GM13976 (cell line): ENCODE measurements at regions not wholly inside any gene's neighbourhood (a gene's known extent, or its start where the extent isn't known, plus 50 kb on each side); places are given as distances from the start of the nearest gene placed in this dataset.

Experiments used
- DNase-seq: peaks from one replicate; pipeline ENCODE4 v3.0.0; 2012; ENCODE audit warnings: low spot score
- CTCF ChIP-seq: IDR thresholded peaks from 2 replicates; pipeline ENCODE4 v1.5.1; 2012; ENCODE audit warnings: borderline replicate concordance, mild to moderate bottlenecking; ENCODE audit not compliant: insufficient read depth; ENCODE audit errors: extremely low read depth, missing control alignments, control extremely low read depth
- in situ Hi-C: fragments of 300-500 bp; cut with MboI; formaldehyde crosslinking; loops from one replicate; pipeline ENCODE4 v1.12.0; 2022; ENCODE audit warnings: low sequenced_read_pairs, mixed read lengths, inconsistent platforms; ENCODE audit not compliant: unreplicated experiment

- DNase-seq = no peak
- TF ChIP-seq CTCF = no peak
- in situ Hi-C loops = loop anchor here (5.0 to 25.0 kb wide), 2 partner anchors 438 to 1108 kb away; no protein-coding TSS in a partner anchor
Measured at GRCh38 chr7:7104314-7104698, 78.0 kb upstream of the C1GALT1 start.

- no peak for DNase-seq
- no peak for TF ChIP-seq CTCF
- in situ Hi-C loops = loop anchor here (5.0 to 25.0 kb wide), 2 partner anchors 437 to 1107 kb away; no protein-coding TSS in a partner anchor
Measured at GRCh38 chr7:7104971-7105370, 77.4 kb upstream of the C1GALT1 start.

- TF ChIP-seq CTCF = no peak
- in situ Hi-C loops = loop anchor here (25.0 kb wide), 1 partner anchor 1106 kb away; no protein-coding TSS in a partner anchor
- no peak for DNase-seq
Measured at GRCh38 chr7:7105800-7106582, 76.4 kb upstream of the C1GALT1 start.

GRCh38 chr7:7108931-7109330 is 73.4 kb upstream of the C1GALT1 start:
- in situ Hi-C loops = loop anchor here (25.0 kb wide), 1 partner anchor 1103 kb away; no protein-coding TSS in a partner anchor
- DNase-seq = no peak
- no peak for TF ChIP-seq CTCF

- DNase-seq = no peak
- no peak for TF ChIP-seq CTCF
- in situ Hi-C loops = loop anchor here (25.0 kb wide), 1 partner anchor 1102 kb away; no protein-coding TSS in a partner anchor
Measured at GRCh38 chr7:7109934-7110333, 72.4 kb upstream of the C1GALT1 start.

- in situ Hi-C loops = loop anchor here (25.0 kb wide), 1 partner anchor 1102 kb away; no protein-coding TSS in a partner anchor
- DNase-seq = no peak
- no peak for TF ChIP-seq CTCF
Measured at GRCh38 chr7:7110706-7111105, 71.6 kb upstream of the C1GALT1 start.
